Muscle of leg (tissue), 3 donors: ENCODE measurements at regions not wholly inside any gene's neighbourhood (a gene's known extent, or its start where the extent isn't known, plus 50 kb on each side); places are given as distances from the start of the nearest gene placed in this dataset.

ENCODE experiments used
- DNase-seq: peaks from one replicate; pipeline ENCODE4 v3.0.0; 2013
- H3K27ac ChIP-seq: one replicate; pipeline ENCODE4 v1.5.1; 2013; ENCODE audit warnings: mild to moderate bottlenecking, low read length, control low read depth
- H3K27me3 ChIP-seq: one replicate; pipeline ENCODE4 v1.6.1; 2013; ENCODE audit warnings: low read length; ENCODE audit not compliant: control insufficient read depth, insufficient read depth
- H3K36me3 ChIP-seq: one replicate; pipeline ENCODE4 v1.6.1; 2013; ENCODE audit warnings: low read length; ENCODE audit not compliant: control insufficient read depth, insufficient read depth
- H3K4me1 ChIP-seq: one replicate; pipeline ENCODE4 v1.6.1; 2013; ENCODE audit warnings: low read length; ENCODE audit not compliant: control insufficient read depth, insufficient read depth
- H3K4me3 ChIP-seq: one replicate; pipeline ENCODE4 v1.5.1; 2013; ENCODE audit warnings: low read length, control low read depth
- H3K9me3 ChIP-seq: replicated peaks from 2 replicates; pipeline ENCODE4 v1.6.1; 2013; ENCODE audit warnings: low read depth, low read length; ENCODE audit not compliant: control insufficient read depth
- WGBS: methylation state at CpG from one replicate; pipeline ENCODE4 v1.1.5; 2013; ENCODE audit warnings: missing lambda C conversion rate; ENCODE audit not compliant: insufficient coverage; 5-methylcytosine and 5-hydroxymethylcytosine counted together

GRCh38 chr1:238108417-238108816, 217.7 kb upstream of the ZP4 start:
- 100% methylated on average over 2 of the region's 2 CpGs for WGBS
- no peaks in the 10 kb centered on the region for H3K9me3 ChIP-seq
- H3K36me3 ChIP-seq = no peaks in the 10 kb centered on the region
- no peak overlapping the region for H3K4me3 ChIP-seq
- no peaks in the 10 kb centered on the region for H3K27me3 ChIP-seq
- H3K4me1 ChIP-seq = no peaks in the 10 kb centered on the region
- H3K27ac ChIP-seq = no peak overlapping the region
- no peak for DNase-seq

GRCh38 chr1:238107322-238107721, 216.6 kb upstream of the ZP4 start:
- Histone ChIP-seq H3K4me3 (no peak overlapping the region), H3K27ac (no peak overlapping the region), H3K9me3 (no peaks in the 10 kb centered on the region), H3K4me1 (no peaks in the 10 kb centered on the region), H3K27me3 (no peaks in the 10 kb centered on the region), H3K36me3 (no peaks in the 10 kb centered on the region)
- WGBS = no CpG with 5 or more reads among the region's 1 CpG
- DNase-seq = no peak

- no peaks in the 10 kb centered on the region for H3K9me3 ChIP-seq
- H3K36me3 ChIP-seq = no peaks in the 10 kb centered on the region
- H3K4me3 ChIP-seq = no peak overlapping the region
- no peak for DNase-seq
- H3K4me1 ChIP-seq = no peaks in the 10 kb centered on the region
- no peak overlapping the region for H3K27ac ChIP-seq
- H3K27me3 ChIP-seq = no peaks in the 10 kb centered on the region
- 50% methylated on average over 2 of the region's 2 CpGs for WGBS
Observed at GRCh38 chr1:238104752-238105151, 214.0 kb upstream of the ZP4 start.

GRCh38 chr1:238101923-238102322, 211.2 kb upstream of the ZP4 start:
- no peak overlapping the region for H3K4me3 ChIP-seq
- no peaks in the 10 kb centered on the region for H3K36me3 ChIP-seq
- no peaks in the 10 kb centered on the region for H3K27me3 ChIP-seq
- no peaks in the 10 kb centered on the region for H3K9me3 ChIP-seq
- no peak overlapping the region for H3K27ac ChIP-seq
- no CpG with 5 or more reads among the region's 2 CpGs for WGBS
- DNase-seq = no peak
- H3K4me1 ChIP-seq = no peaks in the 10 kb centered on the region

GRCh38 chr1:238099871-238100270, 209.1 kb upstream of the ZP4 start:
- WGBS = 80% methylated on average over 1 of the region's 2 CpGs
- H3K4me1 ChIP-seq = no peaks in the 10 kb centered on the region
- no peak overlapping the region for H3K4me3 ChIP-seq
- no peak for DNase-seq
- H3K36me3 ChIP-seq = no peaks in the 10 kb centered on the region
- no peaks in the 10 kb centered on the region for H3K27me3 ChIP-seq
- no peak overlapping the region for H3K27ac ChIP-seq
- no peaks in the 10 kb centered on the region for H3K9me3 ChIP-seq

- no peak for DNase-seq
- H3K27ac ChIP-seq = no peak overlapping the region
- no peaks in the 10 kb centered on the region for H3K27me3 ChIP-seq
- H3K4me3 ChIP-seq = no peak overlapping the region
- H3K4me1 ChIP-seq = no peaks in the 10 kb centered on the region
- no peaks in the 10 kb centered on the region for H3K9me3 ChIP-seq
- H3K36me3 ChIP-seq = no peaks in the 10 kb centered on the region
Observed at GRCh38 chr1:238089615-238090014, 198.9 kb upstream of the ZP4 start.

GRCh38 chr1:238088560-238089290, 198.0 kb upstream of the ZP4 start:
- Histone ChIP-seq H3K4me1 (no peaks in the 10 kb centered on the region), H3K4me3 (no peak overlapping the region), H3K9me3 (no peaks in the 10 kb centered on the region), H3K27me3 (no peaks in the 10 kb centered on the region), H3K36me3 (no peaks in the 10 kb centered on the region), H3K27ac (no peak overlapping the region)
- DNase-seq = no peak
- WGBS = 78% methylated on average over 2 of the region's 4 CpGs

- WGBS = no CpG with 5 or more reads among the region's 1 CpG
Observed at GRCh38 chr1:238073991-238074390, 183.3 kb upstream of the ZP4 start.

GRCh38 chr1:238071061-238071460, 180.3 kb upstream of the ZP4 start:
- Histone ChIP-seq H3K36me3 (no peaks in the 10 kb centered on the region), H3K4me1 (no peaks in the 10 kb centered on the region), H3K27me3 (no peaks in the 10 kb centered on the region), H3K4me3 (no peak overlapping the region), H3K27ac (no peak overlapping the region), H3K9me3 (no peaks in the 10 kb centered on the region)
- no CpG with 5 or more reads among the region's 3 CpGs for WGBS
- DNase-seq = no peak

More at GRCh38 chr1:238073991-238074390, 183.3 kb upstream of the ZP4 start:
- Histone ChIP-seq H3K36me3 (no peaks in the 10 kb centered on the region), H3K27ac (no peak overlapping the region), H3K4me3 (no peak overlapping the region), H3K27me3 (no peaks in the 10 kb centered on the region), H3K4me1 (no peaks in the 10 kb centered on the region), H3K9me3 (no peaks in the 10 kb centered on the region)
- no peak for DNase-seq

GRCh38 chr1:238063454-238063853, 172.7 kb upstream of the ZP4 start:
- H3K36me3 ChIP-seq = no peaks in the 10 kb centered on the region
- no peaks in the 10 kb centered on the region for H3K27me3 ChIP-seq
- peaks cover 12% of the 10 kb centered on the region for H3K4me1 ChIP-seq
- H3K9me3 ChIP-seq = peaks cover 3% of the 10 kb centered on the region
- DNase-seq = peak; percentile 44
- no peak overlapping the region for H3K27ac ChIP-seq
- WGBS = 50% methylated on average over 2 of the region's 4 CpGs
- H3K4me3 ChIP-seq = no peak overlapping the region
